ENCODE measurements at regions not wholly inside any gene's neighbourhood (a gene's known extent, or its start where the extent isn't known, plus 50 kb on each side); places are given as distances from the start of the nearest gene placed in this dataset.

DNA sequence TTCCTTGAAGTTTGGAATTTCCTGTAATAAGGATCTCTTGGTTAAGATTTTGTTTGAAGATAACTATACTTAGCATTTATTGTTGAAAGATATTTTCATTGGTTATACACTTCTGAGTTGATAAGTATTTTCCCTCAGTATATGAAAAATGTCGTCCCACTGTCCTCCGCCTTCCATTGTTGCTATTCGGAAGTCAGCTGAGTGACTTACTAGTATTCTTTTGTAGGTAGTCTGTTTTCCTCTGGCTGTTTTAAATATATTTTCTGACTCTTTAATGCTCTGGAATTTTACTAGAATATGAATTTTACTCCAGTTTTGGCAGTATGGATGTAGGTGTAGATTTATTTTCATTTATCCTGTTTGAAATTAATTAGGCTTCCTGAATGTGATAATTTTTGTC lies 498.7 kb upstream of the NFIA start:
- no peak for TF ChIP-seq POLR2A (IDR thresholded peaks at IDR 0.05)
- TF ChIP-seq, protein P1, sequence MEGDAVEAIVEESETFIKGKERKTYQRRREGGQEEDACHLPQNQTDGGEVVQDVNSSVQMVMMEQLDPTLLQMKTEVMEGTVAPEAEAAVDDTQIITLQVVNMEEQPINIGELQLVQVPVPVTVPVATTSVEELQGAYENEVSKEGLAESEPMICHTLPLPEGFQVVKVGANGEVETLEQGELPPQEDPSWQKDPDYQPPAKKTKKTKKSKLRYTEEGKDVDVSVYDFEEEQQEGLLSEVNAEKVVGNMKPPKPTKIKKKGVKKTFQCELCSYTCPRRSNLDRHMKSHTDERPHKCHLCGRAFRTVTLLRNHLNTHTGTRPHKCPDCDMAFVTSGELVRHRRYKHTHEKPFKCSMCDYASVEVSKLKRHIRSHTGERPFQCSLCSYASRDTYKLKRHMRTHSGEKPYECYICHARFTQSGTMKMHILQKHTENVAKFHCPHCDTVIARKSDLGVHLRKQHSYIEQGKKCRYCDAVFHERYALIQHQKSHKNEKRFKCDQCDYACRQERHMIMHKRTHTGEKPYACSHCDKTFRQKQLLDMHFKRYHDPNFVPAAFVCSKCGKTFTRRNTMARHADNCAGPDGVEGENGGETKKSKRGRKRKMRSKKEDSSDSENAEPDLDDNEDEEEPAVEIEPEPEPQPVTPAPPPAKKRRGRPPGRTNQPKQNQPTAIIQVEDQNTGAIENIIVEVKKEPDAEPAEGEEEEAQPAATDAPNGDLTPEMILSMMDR (IDR thresholded peaks at IDR 0.05) = no peak

Measured in tibial nerve (tissue), 3 donors.